Upper lobe of left lung (tissue), 4 donors: ENCODE measurements at regions not wholly inside any gene's neighbourhood (a gene's known extent, or its start where the extent isn't known, plus 50 kb on each side); places are given as distances from the start of the nearest gene placed in this dataset.

Source experiments
- CTCF ChIP-seq, 6 experiments: fragments of 450-650 bp in 4 of 6; fragments of 200-600 bp in 2 of 6; sonication (generic) in 2 of 6; IDR thresholded peaks; one replicate each; pipeline ENCODE4 v1.5.1; 2016 to 2019; ENCODE audit warnings: antibody characterized with exemption in 6 of 6
- EP300 ChIP-seq, 4 donors: sonication (generic); formaldehyde crosslinking; IDR thresholded peaks; one replicate each; pipeline ENCODE4 v1.5.1; 2017; ENCODE audit warnings: antibody characterized with exemption in 4 of 4, control low read depth in 2 of 4
- POLR2A ChIP-seq, 4 donors: fragments of 450-650 bp; IDR thresholded peaks; one replicate each; pipeline ENCODE4 v1.5.1; 2016 to 2017; ENCODE audit warnings: antibody characterized with exemption in 4 of 4, mild to moderate bottlenecking in 2 of 4
- POLR2AphosphoS5 ChIP-seq, 2 donors: sonication (generic); formaldehyde crosslinking; IDR thresholded peaks; one replicate each; pipeline ENCODE4 v1.5.1; 2017; ENCODE audit warnings: antibody characterized with exemption in 2 of 2

GRCh38 chr1:65593516-65593915 lies 173.0 kb downstream of the LEPR start:
- TF ChIP-seq CTCF (IDR thresholded peaks at IDR 0.05) (no peak), POLR2AphosphoS5 (IDR thresholded peaks at IDR 0.05) (no peak), POLR2A (IDR thresholded peaks at IDR 0.05) (no peak), EP300 (IDR thresholded peaks at IDR 0.05) (no peak)
